ENCODE measurements at regions not wholly inside any gene's neighbourhood (a gene's known extent, or its start where the extent isn't known, plus 50 kb on each side); places are given as distances from the start of the nearest gene placed in this dataset.

DNA sequence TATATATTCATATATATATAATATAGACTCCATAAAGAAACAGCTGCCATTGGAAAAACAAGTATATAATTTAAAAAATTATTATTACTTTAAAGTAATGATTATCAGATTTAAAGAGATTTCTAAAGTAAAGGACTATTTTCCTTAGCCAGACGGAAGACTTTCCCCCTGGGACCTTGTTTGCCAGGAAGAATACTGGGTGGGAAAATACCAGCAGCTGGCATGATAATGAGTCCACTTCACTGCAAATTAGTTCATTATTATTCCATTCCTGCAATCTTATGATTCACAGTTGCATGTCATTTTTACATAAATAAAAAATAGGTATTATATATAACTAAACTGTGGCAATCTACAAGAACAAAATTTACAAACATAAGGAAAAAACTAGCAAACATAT is 339.8 kb upstream of the CDH7 start:
- DNase-seq (ENCODE audit: low read depth in 1 of 2, low spot score in 1 of 2), result no peak
- Histone ChIP-seq H3K9me3 (no peaks in the 10 kb centered on the region), H3K4me3 (no peak overlapping the region), H3K4me1 (no peaks in the 10 kb centered on the region), H3K27ac (no peak overlapping the region), H3K4me2 (no peak overlapping the region)
- CTCF ChIA-PET, result no interaction called here
- 22% methylated on average over 1 of the region's 1 CpG for whole genome bisulfite sequencing (ENCODE audit: missing lambda C conversion rate)
- TF ChIP-seq RAD21 (conservative IDR thresholded peaks at IDR 0.05 in 1 of 2, IDR thresholded peaks at IDR 0.05 in 1 of 2) (no peak), MAZ (IDR thresholded peaks at IDR 0.05; ENCODE audit: borderline replicate concordance, low read depth, low read length) (no peak), BHLHE40 (IDR thresholded peaks at IDR 0.05; ENCODE audit: low read depth, low read length) (no peak), CBX2 (IDR thresholded peaks at IDR 0.05; ENCODE audit: borderline replicate concordance, low read depth) (no peak), ZFP36 (IDR thresholded peaks at IDR 0.05; ENCODE audit: borderline replicate concordance, partially characterized antibody) (no peak), ZNF302 (CRISPR knock-in tag; IDR thresholded peaks at IDR 0.05) (no peak), HOXB13 (CRISPR knock-in tag; IDR thresholded peaks at IDR 0.05; ENCODE audit: low read depth) (no peak), MAFK (IDR thresholded peaks at IDR 0.05; ENCODE audit: partially characterized antibody) (no peak), RNF2 (IDR thresholded peaks at IDR 0.05; ENCODE audit: borderline replicate concordance, low read depth) (no peak), RFX5 (IDR thresholded peaks at IDR 0.05) (no peak), MYC (IDR thresholded peaks at IDR 0.05; ENCODE audit: borderline replicate concordance, low read length) (no peak), EP300 (IDR thresholded peaks at IDR 0.05) (no peak), ESRRA (IDR thresholded peaks at IDR 0.05; ENCODE audit: borderline replicate concordance, low read length) (no peak)
- TF ChIP-seq, protein P1, sequence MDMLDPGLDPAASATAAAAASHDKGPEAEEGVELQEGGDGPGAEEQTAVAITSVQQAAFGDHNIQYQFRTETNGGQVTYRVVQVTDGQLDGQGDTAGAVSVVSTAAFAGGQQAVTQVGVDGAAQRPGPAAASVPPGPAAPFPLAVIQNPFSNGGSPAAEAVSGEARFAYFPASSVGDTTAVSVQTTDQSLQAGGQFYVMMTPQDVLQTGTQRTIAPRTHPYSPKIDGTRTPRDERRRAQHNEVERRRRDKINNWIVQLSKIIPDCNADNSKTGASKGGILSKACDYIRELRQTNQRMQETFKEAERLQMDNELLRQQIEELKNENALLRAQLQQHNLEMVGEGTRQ (IDR thresholded peaks at IDR 0.05), result no peak
- TF ChIP-seq, protein P2, sequence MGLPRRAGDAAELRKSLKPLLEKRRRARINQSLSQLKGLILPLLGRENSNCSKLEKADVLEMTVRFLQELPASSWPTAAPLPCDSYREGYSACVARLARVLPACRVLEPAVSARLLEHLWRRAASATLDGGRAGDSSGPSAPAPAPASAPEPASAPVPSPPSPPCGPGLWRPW (IDR thresholded peaks at IDR 0.05), result no peak
- ATAC-seq, result no peak
- no peak for FAIRE-seq
- POLR2A ChIA-PET, result no interaction called here

DNA sequence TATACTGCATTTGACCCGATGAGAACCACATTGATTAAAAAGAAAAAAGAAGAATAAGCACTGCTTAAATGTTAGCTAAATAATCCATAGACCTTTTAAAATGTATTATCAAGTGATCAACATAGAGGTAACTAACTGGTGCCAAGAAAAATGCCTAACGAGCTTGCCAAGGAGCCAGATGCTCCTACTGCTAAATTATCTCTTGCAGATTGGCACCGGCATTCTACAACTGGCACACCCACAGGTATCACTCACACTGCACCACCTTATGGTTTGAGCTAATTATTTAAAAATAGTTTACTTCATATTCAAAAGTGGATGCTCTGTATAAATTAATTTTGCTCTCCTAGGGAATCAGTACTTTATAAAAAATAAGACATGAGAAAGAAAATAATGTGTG is 341.6 kb upstream of the CDH7 start:
- ATAC-seq, result no peak
- FAIRE-seq, result no peak
- CTCF ChIA-PET, result no interaction called here

More for the DNA sequence above, 341.6 kb upstream of the CDH7 start:
- POLR2A ChIA-PET, result no interaction called here
- Histone ChIP-seq H3K4me3 (no peak overlapping the region), H3K9me3 (no peaks in the 10 kb centered on the region), H3K4me2 (no peak overlapping the region), H3K27ac (no peak overlapping the region), H3K4me1 (no peaks in the 10 kb centered on the region)
- TF ChIP-seq, protein P3, sequence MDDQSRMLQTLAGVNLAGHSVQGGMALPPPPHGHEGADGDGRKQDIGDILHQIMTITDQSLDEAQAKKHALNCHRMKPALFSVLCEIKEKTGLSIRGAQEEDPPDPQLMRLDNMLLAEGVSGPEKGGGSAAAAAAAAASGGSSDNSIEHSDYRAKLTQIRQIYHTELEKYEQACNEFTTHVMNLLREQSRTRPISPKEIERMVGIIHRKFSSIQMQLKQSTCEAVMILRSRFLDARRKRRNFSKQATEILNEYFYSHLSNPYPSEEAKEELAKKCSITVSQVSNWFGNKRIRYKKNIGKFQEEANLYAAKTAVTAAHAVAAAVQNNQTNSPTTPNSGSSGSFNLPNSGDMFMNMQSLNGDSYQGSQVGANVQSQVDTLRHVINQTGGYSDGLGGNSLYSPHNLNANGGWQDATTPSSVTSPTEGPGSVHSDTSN (IDR thresholded peaks at IDR 0.05), result no peak
- TF ChIP-seq ZFP36 (IDR thresholded peaks at IDR 0.05; ENCODE audit: borderline replicate concordance, partially characterized antibody) (no peak), RFX5 (IDR thresholded peaks at IDR 0.05) (no peak), JUNB (IDR thresholded peaks at IDR 0.05) (no peak), ZSCAN20 (CRISPR knock-in tag; IDR thresholded peaks at IDR 0.05) (no peak), ESRRA (IDR thresholded peaks at IDR 0.05; ENCODE audit: borderline replicate concordance, low read length) (no peak), EP300 (IDR thresholded peaks at IDR 0.05) (no peak)
- TF ChIP-seq, protein P4, sequence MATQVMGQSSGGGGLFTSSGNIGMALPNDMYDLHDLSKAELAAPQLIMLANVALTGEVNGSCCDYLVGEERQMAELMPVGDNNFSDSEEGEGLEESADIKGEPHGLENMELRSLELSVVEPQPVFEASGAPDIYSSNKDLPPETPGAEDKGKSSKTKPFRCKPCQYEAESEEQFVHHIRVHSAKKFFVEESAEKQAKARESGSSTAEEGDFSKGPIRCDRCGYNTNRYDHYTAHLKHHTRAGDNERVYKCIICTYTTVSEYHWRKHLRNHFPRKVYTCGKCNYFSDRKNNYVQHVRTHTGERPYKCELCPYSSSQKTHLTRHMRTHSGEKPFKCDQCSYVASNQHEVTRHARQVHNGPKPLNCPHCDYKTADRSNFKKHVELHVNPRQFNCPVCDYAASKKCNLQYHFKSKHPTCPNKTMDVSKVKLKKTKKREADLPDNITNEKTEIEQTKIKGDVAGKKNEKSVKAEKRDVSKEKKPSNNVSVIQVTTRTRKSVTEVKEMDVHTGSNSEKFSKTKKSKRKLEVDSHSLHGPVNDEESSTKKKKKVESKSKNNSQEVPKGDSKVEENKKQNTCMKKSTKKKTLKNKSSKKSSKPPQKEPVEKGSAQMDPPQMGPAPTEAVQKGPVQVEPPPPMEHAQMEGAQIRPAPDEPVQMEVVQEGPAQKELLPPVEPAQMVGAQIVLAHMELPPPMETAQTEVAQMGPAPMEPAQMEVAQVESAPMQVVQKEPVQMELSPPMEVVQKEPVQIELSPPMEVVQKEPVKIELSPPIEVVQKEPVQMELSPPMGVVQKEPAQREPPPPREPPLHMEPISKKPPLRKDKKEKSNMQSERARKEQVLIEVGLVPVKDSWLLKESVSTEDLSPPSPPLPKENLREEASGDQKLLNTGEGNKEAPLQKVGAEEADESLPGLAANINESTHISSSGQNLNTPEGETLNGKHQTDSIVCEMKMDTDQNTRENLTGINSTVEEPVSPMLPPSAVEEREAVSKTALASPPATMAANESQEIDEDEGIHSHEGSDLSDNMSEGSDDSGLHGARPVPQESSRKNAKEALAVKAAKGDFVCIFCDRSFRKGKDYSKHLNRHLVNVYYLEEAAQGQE (IDR thresholded peaks at IDR 0.05), result no peak
- 15% methylated on average over 3 of the region's 3 CpGs for WGBS (ENCODE audit: missing lambda C conversion rate)
- DNase-seq (ENCODE audit: low read depth in 1 of 2, low spot score in 1 of 2), result no peak
